GM11168 (cell line): ENCODE measurements at regions not wholly inside any gene's neighbourhood (a gene's known extent, or its start where the extent isn't known, plus 50 kb on each side); places are given as distances from the start of the nearest gene placed in this dataset.
"Not testable (repeated sequence)": the region's sequence is repeated elsewhere in the genome, so short reads cannot be mapped to it uniquely, and the experiment has no call there.

ENCODE experiments used
- in situ Hi-C: fragments of 300-500 bp; cut with MboI; formaldehyde crosslinking; loops from one replicate; pipeline ENCODE4 v1.12.0; 2022; ENCODE audit warnings: low sequenced_read_pairs; ENCODE audit not compliant: unreplicated experiment

DNA sequence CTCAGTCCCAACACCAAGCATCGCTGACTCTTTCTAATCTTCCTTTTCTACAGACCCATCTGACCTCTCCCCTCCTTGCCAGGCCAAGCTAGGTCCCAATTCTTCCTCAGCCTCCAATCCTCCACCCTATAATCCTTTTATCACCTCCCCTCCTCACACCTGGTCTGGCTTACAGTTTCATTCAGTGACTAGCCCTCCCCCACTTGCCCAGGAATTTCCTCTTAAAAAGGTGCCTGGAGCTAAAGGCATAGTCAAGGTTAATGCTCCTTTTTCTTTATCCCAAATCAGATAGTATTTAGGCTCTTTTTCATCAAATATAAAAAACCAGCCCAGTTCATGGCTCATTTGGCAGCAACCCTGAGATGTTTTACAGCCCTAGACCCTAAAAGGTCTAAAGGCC is 327.1 kb upstream of the KCNMB2 start:
- in situ Hi-C loops, result not testable (repeated sequence)

DNA sequence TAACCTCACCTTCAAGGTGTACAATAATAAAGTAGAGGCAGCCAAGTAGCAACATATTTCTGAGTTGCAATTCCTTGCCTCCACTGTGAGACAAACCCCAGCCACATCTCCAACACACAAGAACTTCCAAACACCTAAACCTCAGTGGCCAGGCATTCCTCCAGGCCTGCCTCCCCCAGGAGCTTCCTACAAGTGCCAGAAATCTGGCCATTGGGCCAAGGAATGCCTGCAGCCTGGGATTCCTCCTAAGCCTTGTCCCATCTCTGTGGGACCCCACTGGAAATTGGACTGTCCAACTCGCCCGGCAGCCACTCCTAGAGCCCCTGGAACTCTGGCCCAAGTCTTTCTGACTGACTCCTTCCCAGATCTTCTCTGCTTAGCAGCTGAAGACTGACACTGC is 326.6 kb upstream of the KCNMB2 start:
- in situ Hi-C loops, result not testable (repeated sequence)

DNA sequence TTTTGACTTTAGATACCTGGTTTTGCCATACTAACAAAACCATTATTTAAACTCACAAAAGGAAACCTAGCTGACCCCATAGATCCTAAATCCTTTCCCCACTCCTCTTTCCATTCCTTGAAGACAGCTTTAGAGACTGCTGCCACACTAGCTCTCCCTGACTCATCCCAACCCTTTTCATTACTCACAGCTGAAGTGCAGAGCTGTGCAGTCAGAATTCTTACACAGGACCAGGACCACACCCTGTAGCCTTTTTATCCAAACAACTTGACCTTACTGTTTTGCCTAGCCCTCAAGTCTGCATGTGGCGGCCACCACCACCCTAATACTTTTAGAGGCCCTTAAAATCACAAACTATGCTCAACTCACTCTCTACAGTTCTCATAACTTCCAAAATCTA is 325.1 kb upstream of the KCNMB2 start:
- in situ Hi-C loops, result not testable (repeated sequence)

DNA sequence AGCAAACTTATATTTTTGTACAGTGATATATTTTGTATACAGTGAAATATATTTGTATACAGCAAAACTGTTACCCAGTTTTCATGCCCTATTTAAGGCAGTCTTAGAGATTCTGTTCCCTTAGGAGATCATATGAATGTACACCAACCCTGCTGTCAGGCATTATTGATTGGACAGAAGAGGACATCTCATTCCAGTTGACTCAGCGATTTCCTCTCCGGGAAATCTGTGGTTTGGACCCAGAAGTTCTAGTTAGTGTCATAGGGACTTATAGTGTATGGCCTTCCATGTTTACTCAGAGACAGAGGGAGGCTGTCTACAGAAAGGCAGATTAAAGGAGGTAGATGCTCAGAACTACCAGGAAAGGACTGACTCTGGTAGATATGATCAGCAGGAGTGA is 318.8 kb upstream of the KCNMB2 start:
- in situ Hi-C loops, result no loop called here

DNA sequence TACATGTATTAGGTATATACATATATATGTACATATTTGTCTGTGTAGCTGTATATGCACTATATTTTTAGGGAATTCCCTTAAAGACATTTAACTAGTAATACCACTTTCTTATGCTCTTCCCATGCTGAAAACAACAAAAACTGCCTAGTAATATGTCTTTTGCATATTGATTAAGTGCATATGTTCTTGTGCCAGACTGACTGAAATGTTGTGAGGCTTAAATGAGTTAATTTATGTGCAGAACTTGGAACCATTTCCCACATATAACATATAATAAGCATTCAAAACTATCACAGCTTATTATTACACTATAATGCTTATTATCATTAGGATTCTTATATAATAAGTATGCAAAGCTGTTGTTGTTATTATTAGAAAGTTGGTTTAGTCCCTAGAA is 318.0 kb upstream of the KCNMB2 start:
- in situ Hi-C loops, result no loop called here

DNA sequence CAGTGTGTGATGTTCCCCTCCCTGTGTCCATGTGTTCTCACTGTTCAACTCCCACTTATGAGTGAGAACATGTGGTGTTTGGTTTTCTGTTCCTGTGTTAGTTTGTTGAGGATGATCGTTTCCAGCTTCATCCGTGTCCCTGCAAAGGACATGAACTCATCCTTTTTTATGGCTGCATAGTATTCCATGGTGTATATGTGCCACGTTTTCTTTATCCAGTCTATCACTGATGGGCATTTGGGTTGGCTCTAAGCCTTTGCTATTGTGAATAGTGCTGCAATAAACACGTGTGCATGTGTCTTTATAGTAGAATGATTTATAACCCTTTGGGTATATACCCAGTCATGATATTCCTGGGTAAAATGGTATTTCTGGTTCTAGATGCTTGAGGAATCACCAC is 316.6 kb upstream of the KCNMB2 start:
- in situ Hi-C loops, result not testable (repeated sequence)

DNA sequence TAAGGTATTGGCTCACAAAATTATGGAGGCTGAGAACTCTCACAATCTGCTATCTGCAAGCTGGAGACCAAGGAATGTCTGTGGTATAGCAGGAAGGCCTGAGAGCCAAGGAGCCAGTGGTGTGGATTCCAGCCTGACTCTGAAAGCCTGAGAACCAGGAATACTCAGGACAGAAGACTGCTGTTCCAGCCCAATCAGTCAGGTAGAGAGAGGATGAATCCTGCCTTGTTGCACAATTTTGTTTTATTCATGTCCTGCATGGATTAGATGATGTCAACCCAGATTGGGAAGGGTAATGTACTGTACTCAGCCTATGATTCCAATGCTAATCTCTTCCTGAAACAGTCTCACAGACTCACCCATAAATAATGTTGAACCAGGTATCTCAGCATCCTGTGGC is 312.4 kb upstream of the KCNMB2 start:
- in situ Hi-C loops, result no loop called here

DNA sequence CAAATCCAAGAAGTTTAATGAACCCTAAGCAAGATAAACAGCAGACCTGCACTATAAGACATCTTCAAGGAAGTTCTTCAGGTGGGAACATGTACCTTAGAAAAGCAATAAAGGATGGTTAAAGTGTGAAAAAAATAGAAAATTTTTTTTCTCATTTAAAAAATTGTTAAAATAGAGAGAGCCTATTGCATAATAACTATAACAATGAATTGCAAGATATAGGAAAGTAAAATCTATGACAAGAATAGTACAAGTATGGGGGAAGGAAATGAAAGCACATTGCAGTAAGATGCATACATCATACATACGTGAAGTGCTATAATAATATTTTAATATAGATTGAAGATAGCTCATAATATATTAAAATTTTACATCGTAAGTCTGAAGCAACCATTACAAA is 310.1 kb upstream of the KCNMB2 start:
- in situ Hi-C loops, result no loop called here

DNA sequence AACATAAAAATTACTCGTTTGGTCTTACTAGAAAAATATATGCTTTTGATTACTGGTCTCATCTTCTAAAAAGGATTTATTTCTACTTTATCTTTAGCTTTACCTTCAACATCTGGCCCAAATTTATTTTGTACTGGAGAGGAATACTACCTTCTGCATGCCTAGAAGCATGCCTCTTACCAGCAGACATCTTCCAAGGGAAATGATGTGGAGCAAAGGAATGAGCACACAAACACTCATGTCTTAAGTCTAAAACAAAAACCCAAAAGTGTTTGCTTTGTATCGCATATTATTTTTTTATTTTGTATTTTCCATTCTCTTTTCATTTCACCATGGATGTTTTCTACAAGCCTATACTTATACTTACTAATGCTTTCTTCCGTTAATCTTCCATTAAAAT is 304.6 kb upstream of the KCNMB2 start:
- in situ Hi-C loops, result no loop called here

DNA sequence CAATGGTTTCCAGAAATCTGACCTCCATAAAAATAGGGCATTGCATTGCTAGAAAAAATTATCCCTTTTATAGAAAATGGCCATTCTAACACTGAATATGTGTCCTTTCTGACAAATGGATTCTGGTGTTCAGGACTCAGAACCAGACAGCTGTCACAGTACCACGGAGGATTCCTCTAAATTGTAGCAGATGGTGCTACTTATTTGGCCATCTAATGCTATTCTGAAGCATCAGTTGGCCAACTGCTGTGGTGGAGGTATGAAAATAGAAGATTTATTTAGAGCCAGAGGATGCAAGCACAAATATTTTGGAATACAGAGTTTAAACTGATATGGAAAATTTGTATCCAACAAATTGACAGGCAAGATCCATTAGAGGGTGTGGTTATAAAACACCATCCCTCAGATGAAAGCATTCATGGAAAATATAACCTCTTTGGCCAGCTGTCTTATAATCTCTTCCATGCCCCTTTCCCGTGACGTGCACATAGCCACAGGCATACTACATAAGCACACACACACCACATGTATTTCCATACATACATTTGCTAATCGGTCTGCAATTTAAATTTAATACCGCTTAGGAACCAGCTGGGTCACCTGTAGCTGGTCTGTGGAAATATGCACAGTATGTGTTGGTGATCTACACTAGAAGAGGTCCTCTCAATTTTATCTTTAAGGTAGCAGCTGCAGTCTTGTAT is 302.7 kb upstream of the KCNMB2 start:
- in situ Hi-C loops, result no loop called here

DNA sequence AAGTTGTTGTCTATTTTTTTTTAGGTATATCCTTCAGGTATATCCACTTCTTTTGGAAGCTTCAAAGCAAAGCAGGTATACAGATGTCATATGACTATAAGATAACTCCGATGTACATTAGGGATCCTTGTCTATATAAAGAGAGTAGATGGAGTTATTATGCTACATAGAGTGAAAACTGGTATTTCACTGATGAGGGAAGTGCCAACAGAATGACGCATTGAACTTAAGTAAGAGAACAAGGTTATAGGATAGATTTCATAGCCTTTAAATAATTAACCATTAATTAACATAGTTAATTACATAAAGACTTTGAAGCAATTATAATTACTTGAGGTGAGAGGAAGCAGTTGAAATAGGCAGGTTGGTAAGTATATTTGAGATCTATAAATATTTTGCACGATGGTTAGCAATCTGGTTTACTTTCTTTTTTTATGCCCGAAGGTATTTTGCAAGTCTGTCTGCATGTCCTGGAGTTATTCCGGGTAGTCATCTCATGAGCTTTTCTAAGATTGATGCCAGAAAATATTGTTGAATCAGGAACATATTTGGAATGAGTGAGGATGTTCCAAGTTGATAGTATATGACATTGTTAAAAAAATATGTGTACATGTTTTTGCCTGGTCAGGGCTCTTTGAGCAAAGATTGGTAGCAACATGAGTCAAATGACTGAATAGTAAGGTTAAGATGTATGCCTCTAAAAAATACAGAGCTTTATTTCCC is 299.5 kb upstream of the KCNMB2 start:
- in situ Hi-C loops, result no loop called here

DNA sequence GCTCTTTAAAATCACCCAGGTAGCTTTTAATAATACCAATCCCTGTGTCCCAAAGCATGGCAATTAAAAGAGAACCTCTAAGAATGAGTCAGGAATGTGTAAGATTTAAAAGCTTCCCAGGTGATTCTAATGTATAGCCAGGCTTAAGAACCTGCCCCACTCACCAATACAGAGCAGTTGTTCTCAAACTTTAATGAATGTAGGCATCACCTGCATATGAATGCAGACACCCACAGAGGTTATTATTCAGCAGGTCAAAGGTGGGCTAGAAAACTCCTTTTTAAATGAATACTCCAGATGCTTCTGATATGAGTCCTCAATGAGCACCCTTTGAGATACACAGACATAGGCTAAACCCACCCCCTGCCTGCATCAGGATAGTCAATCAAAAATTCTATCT is 298.1 kb upstream of the KCNMB2 start:
- in situ Hi-C loops, result no loop called here

DNA sequence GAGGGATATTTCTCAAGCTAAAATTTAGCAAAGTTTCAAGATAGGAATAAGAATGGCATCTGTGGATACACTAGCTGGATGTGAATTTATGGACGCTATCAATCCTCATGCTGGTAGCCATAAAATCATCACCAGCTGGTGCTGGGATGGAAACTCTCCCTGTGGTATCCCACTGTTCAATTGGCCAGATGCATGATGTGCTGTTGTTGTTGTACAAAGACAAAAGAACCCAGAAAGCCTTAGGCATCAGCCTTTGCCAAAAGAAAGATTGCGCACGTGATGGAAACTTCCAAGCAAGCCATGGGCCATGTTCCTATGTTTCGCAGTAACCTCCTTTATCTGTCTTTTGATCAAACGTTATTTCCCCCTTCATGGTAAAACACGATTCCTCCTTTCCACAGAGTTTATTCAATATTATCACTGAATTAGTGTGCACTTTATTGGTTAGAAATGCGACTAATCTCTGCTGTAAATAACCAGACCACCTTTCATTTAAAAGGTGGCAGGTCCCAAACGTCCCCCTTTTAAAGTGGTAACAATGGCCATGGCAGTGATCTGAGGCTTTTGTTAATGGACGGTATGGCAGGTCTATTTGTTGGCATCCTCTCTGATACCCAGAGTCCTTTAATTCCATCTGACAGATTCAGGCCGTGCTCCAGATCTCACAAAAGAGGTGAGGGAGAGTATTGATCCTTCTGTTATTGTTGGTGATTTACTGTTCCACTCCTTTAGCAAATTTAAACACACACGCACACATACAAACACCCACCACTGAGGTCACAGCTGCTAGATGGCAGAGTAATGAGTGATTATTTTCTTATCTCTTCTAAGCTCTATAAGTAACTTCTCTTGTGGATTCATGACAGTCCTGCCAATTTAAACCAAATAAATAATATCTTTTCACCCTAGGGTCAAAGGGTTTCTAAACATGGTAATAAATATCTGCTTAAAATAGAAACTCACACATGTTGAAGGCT is 291.2 kb upstream of the KCNMB2 start:
- in situ Hi-C loops, result no loop called here

DNA sequence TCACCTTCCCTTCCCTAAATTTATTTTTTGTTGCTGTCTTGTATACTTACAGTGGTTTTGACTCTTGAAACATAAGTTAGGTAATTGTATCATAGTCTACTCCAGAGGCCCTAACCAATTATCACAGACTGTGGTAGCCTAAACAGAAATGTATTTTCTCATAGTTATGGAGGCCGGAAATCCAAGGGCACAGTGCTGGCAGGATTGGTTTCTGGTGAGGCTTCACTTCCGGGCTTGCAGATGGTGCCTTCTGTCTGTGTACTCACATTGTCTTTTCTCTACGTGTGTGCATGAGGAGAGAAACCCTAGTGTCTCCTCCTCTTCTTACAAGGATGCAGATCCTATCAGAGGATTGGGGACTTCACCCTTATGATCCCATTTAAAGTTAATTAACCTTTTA is 290.2 kb upstream of the KCNMB2 start:
- in situ Hi-C loops, result no loop called here

DNA sequence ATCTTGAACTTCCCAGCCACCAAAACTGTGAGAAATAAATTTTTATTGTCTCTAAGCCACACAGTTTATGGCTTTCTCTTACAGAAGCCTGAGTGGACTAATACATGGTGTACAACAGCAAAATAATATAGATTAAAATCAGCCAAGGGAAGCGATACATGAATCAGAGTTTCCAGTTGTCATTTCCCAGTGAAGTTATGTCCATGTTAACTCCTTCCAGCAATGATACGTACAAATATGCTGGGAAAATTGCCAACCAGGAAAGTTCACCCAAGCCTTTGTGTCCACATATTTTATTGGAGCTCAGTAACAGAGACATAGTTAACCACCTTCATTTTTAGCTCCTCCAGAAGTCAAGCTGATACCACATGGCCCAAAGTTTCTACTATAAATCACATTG is 280.9 kb upstream of the KCNMB2 start:
- in situ Hi-C loops, result no loop called here

DNA sequence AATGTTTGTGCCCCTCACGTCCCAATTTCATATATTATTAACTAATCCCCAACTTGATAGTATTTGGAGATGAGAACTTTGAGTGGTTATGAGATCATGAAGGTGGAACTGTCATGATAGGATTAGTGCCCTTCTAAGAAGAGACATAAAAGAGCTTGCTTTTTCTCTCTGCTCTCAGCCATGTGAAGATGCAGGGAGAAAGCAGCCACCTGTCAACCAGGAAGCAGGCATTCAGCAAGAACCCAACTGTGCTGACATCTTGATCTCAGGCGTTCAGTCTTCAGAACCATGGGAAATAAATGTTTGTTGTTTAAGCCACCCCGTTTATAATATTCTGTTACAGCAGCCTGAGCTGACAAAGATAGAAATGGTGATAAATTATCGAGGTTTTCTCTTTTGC is 278.7 kb upstream of the KCNMB2 start:
- in situ Hi-C loops, result no loop called here

DNA sequence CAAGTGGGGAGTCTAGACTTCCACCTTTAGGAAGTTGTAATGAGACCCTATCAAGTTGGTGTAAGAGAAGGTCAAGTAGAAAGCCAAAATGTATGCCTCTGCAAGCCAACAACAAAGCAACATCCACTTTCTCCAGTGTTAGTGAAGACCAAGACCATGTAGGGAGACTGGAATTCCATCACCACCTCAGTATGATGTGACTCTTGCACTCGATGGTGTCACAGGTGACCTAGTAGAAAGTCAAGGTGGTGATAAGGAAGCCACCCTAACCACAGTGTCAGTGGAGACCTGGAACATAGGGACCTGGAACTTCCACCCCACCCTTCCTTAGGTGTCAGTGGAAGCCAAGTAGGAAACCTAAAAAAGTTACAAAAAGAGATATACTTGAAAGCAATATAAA is 278.1 kb upstream of the KCNMB2 start:
- in situ Hi-C loops, result no loop called here

DNA sequence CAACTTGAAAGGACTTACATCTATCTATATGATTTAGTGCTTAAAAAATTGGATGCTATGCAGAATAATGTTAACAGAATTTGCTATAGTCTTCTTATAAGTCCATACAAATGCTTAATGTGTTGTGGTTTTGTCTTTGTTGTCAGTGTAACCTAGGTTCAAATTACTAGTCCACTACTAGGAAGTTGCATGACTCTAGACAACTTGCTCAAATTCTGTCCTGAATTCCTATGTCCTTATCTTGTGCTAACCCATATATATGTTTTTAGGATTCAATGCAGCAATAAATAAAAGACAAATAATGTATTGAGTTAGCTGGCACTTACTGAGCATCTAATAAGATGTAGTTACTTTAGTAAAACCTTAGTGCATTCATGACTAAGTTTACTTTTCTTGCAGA is 276.5 kb upstream of the KCNMB2 start:
- in situ Hi-C loops, result no loop called here

DNA sequence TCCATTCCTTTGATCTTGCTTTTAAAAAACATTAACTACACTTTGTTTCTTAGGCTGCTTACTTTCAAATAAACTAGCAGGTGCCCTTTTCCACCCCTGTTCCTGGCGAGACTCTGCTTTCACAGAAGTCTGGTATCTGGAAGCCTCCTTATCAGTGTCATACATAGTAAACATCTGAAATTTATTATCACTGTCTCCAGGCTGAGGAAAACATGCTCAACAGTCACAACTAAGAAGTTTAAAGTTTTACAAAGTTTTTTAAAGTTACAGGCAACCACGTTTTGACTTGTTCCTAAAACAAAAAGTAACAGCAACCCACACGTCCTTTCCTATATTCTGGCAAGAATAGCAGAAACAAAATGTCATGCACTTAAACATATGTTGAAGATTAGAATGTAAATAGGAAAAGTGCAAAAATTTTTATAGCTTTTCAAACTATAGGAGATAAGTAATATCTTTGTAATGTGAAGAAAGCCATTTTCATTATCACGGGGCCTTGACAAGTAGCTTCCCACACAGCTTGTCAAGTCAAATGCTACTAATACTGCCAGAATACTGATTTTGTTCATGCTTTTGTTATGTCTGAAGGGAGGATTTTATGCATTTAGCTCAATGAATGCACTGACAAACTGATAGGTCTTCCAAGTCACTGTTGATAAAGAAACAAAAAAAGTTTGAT is 275.2 kb upstream of the KCNMB2 start:
- in situ Hi-C loops, result no loop called here

DNA sequence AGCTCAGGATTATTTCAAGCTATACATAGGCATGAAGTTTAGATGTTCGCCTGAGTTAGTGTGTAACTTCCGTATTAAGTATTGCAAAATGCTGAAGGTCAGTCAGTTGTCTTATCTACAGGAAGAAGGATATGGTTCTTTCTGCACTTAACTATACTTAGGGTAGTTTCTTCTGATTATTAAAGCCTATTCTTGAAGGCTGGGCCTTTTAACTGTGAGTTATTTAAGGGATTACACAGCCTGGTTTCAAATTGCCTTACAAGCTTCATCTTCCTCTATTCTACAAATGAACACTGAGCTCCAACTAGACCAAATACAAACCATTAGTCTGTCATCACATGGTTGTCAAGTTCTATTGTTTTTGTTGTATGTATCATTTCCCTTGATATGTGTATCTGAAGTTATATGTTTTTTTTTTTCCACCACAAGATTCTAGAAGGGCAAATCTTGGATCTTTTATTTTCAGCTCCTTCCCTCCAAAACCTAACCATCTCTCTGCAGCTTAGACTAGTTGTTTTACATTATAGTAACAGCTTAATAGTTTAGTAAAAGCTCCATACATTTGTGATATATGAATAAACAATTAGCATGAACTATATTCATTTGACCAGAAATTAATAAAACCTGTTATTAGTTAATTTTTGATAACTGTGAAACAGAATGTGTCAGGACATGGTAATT is 272.9 kb upstream of the KCNMB2 start:
- in situ Hi-C loops, result no loop called here
